DOHH2 (cell line): ENCODE measurements at regions not wholly inside any gene's neighbourhood (a gene's known extent, or its start where the extent isn't known, plus 50 kb on each side); places are given as distances from the start of the nearest gene placed in this dataset.

Source experiments
- H3F3A ChIP-seq: fragments of 200-600 bp; sonication (generic), shearing (Covaris generic); 2 replicates; pipeline ENCODE4 v1.6.0; 2016; ENCODE audit warnings: antibody characterized with exemption, mild to moderate bottlenecking; ENCODE audit not compliant: control insufficient read depth, insufficient read depth
- H3K27ac ChIP-seq: fragments of 200-600 bp; sonication (generic); 2 replicates; pipeline ENCODE4 v1.5.1; 2014; ENCODE audit warnings: low read depth, mild to moderate bottlenecking, low read length, moderate library complexity
- H3K27me3 ChIP-seq: fragments of 200-600 bp; sonication (generic); 2 replicates; pipeline ENCODE4 v1.6.1; 2014; ENCODE audit warnings: mild to moderate bottlenecking, low read length, mixed read lengths; ENCODE audit not compliant: control insufficient read depth
- H3K36me3 ChIP-seq: fragments of 200-600 bp; sonication (generic); 2 replicates; pipeline ENCODE4 v1.6.1; 2014; ENCODE audit warnings: mild to moderate bottlenecking, low read length, moderate library complexity, mixed read lengths; ENCODE audit not compliant: control insufficient read depth
- H3K4me1 ChIP-seq: fragments of 200-600 bp; sonication (generic); 2 replicates; pipeline ENCODE4 v1.6.1; 2014; ENCODE audit warnings: mild to moderate bottlenecking, low read length, mixed read lengths; ENCODE audit not compliant: control insufficient read depth
- H3K4me2 ChIP-seq: fragments of 200-600 bp; sonication (generic); 2 replicates; pipeline ENCODE4 v1.6.0; 2014; ENCODE audit warnings: mild to moderate bottlenecking, low read length, moderate library complexity
- H3K4me3 ChIP-seq: fragments of 200-600 bp; sonication (generic); 2 replicates; pipeline ENCODE4 v1.5.1; 2014; ENCODE audit warnings: mild to moderate bottlenecking, low read length, mixed read lengths
- H3K79me2 ChIP-seq: fragments of 200-600 bp; sonication (generic); 2 replicates; pipeline ENCODE4 v1.6.1; 2014; ENCODE audit warnings: mild to moderate bottlenecking, low read length, mixed read lengths; ENCODE audit not compliant: control insufficient read depth
- H3K9me2 ChIP-seq: fragments of 200-600 bp; sonication (generic); replicated peaks from 2 replicates; pipeline ENCODE4 v1.6.1; 2014; ENCODE audit warnings: mild to moderate bottlenecking, low read length, mixed read lengths; ENCODE audit not compliant: control insufficient read depth
- H3K9me3 ChIP-seq: fragments of 200-600 bp; sonication (generic); 2 replicates; pipeline ENCODE4 v1.6.1; 2014; ENCODE audit warnings: antibody characterized with exemption, low read length, mixed read lengths; ENCODE audit not compliant: control insufficient read depth, insufficient read depth
- H4K20me1 ChIP-seq: fragments of 200-600 bp; sonication (generic); 2 replicates; pipeline ENCODE4 v1.6.0; 2014; ENCODE audit warnings: low read depth, mild to moderate bottlenecking, antibody characterized with exemption, low read length, moderate library complexity; ENCODE audit not compliant: control insufficient read depth, insufficient read depth
- EZH2phosphoT487 ChIP-seq: fragments of 200-600 bp; sonication (generic); IDR thresholded peaks from 2 replicates; pipeline ENCODE4 v1.6.1; 2017; ENCODE audit warnings: borderline replicate concordance, mild to moderate bottlenecking, antibody characterized with exemption, low read length, moderate library complexity, mixed read lengths
- TF ChIP-seq, protein P1 (sequence below): fragments of 200-600 bp; sonication (generic); IDR thresholded peaks from one replicate; pipeline ENCODE4 v1.5.1; 2014; ENCODE audit warnings: antibody characterized with exemption, mild to moderate bottlenecking, low read depth, low read length; ENCODE audit not compliant: poor library complexity, severe bottlenecking

GRCh38 chr10:47146572-47146971 lies 153.4 kb upstream of the GDF10 start:
- Histone ChIP-seq H3K9me2 (no peaks in the 10 kb centered on the region), H3K4me1 (no peaks in the 10 kb centered on the region), H3F3A (no peaks in the 10 kb centered on the region)

DNA sequence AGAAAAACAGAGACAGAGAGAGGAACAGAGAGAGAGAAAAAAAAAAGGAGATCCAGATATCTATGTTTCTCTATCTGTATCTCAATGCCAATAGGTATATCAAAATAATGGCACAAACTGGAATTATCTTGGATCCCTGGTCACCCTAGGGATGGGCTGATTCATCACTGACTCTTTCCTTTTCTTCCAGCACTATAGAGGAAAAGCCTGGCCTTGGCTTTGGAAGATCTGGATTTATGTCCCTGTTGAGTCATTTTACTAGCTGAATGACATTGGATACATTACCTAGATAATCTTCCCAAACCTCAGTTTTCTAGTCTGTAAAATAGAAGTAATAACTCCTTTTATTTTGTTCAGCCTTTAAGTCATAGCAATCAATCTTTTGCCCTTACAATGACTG lies 152.8 kb upstream of the GDF10 start:
- no peaks in the 10 kb centered on the region for H3K4me1 ChIP-seq
- H3K27ac ChIP-seq: no peak overlapping the region
- H3K9me2 ChIP-seq: no peaks in the 10 kb centered on the region
- H4K20me1 ChIP-seq: no peaks in the 10 kb centered on the region
- H3F3A ChIP-seq: no peaks in the 10 kb centered on the region
- H3K79me2 ChIP-seq: no peaks in the 10 kb centered on the region
- TF ChIP-seq, protein P1, sequence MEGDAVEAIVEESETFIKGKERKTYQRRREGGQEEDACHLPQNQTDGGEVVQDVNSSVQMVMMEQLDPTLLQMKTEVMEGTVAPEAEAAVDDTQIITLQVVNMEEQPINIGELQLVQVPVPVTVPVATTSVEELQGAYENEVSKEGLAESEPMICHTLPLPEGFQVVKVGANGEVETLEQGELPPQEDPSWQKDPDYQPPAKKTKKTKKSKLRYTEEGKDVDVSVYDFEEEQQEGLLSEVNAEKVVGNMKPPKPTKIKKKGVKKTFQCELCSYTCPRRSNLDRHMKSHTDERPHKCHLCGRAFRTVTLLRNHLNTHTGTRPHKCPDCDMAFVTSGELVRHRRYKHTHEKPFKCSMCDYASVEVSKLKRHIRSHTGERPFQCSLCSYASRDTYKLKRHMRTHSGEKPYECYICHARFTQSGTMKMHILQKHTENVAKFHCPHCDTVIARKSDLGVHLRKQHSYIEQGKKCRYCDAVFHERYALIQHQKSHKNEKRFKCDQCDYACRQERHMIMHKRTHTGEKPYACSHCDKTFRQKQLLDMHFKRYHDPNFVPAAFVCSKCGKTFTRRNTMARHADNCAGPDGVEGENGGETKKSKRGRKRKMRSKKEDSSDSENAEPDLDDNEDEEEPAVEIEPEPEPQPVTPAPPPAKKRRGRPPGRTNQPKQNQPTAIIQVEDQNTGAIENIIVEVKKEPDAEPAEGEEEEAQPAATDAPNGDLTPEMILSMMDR: no peak
- no peak for TF ChIP-seq EZH2phosphoT487
- no peaks in the 10 kb centered on the region for H3K9me3 ChIP-seq
- no peaks in the 10 kb centered on the region for H3K36me3 ChIP-seq
- no peak overlapping the region for H3K4me2 ChIP-seq
- H3K27me3 ChIP-seq: no peaks in the 10 kb centered on the region
- no peak overlapping the region for H3K4me3 ChIP-seq

More at GRCh38 chr10:47146572-47146971, 153.4 kb upstream of the GDF10 start:
- no peak overlapping the region for H3K27ac ChIP-seq
- H3K9me3 ChIP-seq: no peaks in the 10 kb centered on the region
- H3K79me2 ChIP-seq: no peaks in the 10 kb centered on the region
- H3K36me3 ChIP-seq: no peaks in the 10 kb centered on the region
- no peaks in the 10 kb centered on the region for H3K27me3 ChIP-seq
- TF ChIP-seq EZH2phosphoT487: no peak
- TF ChIP-seq, protein P1: no peak
- H3K4me2 ChIP-seq: no peak overlapping the region
- no peaks in the 10 kb centered on the region for H4K20me1 ChIP-seq
- no peak overlapping the region for H3K4me3 ChIP-seq

GRCh38 chr10:47150581-47150980 lies 149.4 kb upstream of the GDF10 start:
- Histone ChIP-seq H3K36me3 (no peaks in the 10 kb centered on the region), H3K4me3 (no peak overlapping the region), H3F3A (no peaks in the 10 kb centered on the region), H3K4me1 (no peaks in the 10 kb centered on the region), H3K27me3 (no peaks in the 10 kb centered on the region), H3K9me3 (no peaks in the 10 kb centered on the region), H3K9me2 (no peaks in the 10 kb centered on the region), H3K4me2 (no peak overlapping the region), H3K79me2 (no peaks in the 10 kb centered on the region), H3K27ac (no peak overlapping the region), H4K20me1 (no peaks in the 10 kb centered on the region)
- TF ChIP-seq EZH2phosphoT487: no peak
- TF ChIP-seq, protein P1: no peak

DNA sequence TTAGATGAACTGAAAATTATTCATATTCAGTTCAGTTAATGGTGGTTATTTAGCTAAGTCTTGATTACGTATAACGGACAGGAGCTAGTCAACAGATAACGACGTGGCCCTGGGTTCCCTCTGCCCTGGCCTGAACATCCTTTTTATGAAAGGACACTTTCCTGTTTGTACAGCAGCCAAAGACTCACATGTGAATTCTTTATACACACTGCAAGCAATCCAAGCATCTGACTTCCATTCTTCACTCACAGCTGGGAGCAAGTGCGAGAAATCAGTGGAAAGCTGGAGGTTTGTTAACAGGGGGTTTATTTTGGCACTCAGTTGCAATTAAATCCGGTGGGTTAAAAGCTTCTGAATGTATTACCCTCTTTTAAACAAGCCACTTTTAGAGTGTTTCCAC lies 148.1 kb upstream of the GDF10 start:
- Histone ChIP-seq H3K4me2 (no peak overlapping the region), H3K27ac (no peak overlapping the region), H3K4me3 (no peak overlapping the region), H3K9me2 (no peaks in the 10 kb centered on the region), H4K20me1 (no peaks in the 10 kb centered on the region), H3F3A (no peaks in the 10 kb centered on the region), H3K79me2 (no peaks in the 10 kb centered on the region), H3K4me1 (no peaks in the 10 kb centered on the region), H3K36me3 (no peaks in the 10 kb centered on the region), H3K9me3 (no peaks in the 10 kb centered on the region), H3K27me3 (no peaks in the 10 kb centered on the region)
- no peak for TF ChIP-seq EZH2phosphoT487
- TF ChIP-seq, protein P1: no peak
